Thoracic aorta (tissue), 2 donors: ENCODE measurements at regions not wholly inside any gene's neighbourhood (a gene's known extent, or its start where the extent isn't known, plus 50 kb on each side); places are given as distances from the start of the nearest gene placed in this dataset.

ENCODE experiments used
- ATAC-seq: fragments of 150-250 bp; one replicate; pipeline ENCODE4 v1.8.0; 2017; ENCODE audit warnings: low read depth; ENCODE audit not compliant: insufficient number of reproducible peaks, low FRiP score
- DNase-seq: peaks from one replicate; pipeline ENCODE4 v3.0.0-alpha.2; 2020; ENCODE audit warnings: low spot score
- H3K27ac ChIP-seq, 2 donors: fragments of 200-600 bp; sonication (generic); 1 replicate in 1 of 2; 2 replicates in 1 of 2; pipeline ENCODE4 v1.5.1; 2016; ENCODE audit warnings: mild to moderate bottlenecking in 2 of 2, moderate library complexity in 2 of 2
- H3K27me3 ChIP-seq: fragments of 200-600 bp; sonication (generic); replicated peaks from 2 replicates; pipeline ENCODE4 v1.6.0; 2016; ENCODE audit warnings: mild to moderate bottlenecking; ENCODE audit not compliant: insufficient read depth
- H3K36me3 ChIP-seq: fragments of 200-600 bp; sonication (generic); one replicate; pipeline ENCODE4 v1.5.1; 2016
- H3K4me1 ChIP-seq, 2 donors: fragments of 200-600 bp; sonication (generic); 1 replicate in 1 of 2; 2 replicates in 1 of 2; pipeline versions ENCODE4 v1.5.1 to v1.6.0; 2016; ENCODE audit warnings: low read depth in 2 of 2, mild to moderate bottlenecking in 1 of 2; ENCODE audit not compliant: control insufficient read depth in 1 of 2
- H3K4me3 ChIP-seq: fragments of 200-600 bp; sonication (generic); 2 replicates; pipeline ENCODE4 v1.5.1; 2016; ENCODE audit warnings: mild to moderate bottlenecking
- H3K9me3 ChIP-seq: fragments of 200-600 bp; sonication (generic); 2 replicates; pipeline ENCODE4 v1.5.1; 2016
- TF ChIP-seq, protein P1 (sequence below): fragments of 200-600 bp; sonication (generic); IDR thresholded peaks from one replicate; pipeline ENCODE4 v1.5.1; 2019; ENCODE audit warnings: antibody characterized with exemption

DNA sequence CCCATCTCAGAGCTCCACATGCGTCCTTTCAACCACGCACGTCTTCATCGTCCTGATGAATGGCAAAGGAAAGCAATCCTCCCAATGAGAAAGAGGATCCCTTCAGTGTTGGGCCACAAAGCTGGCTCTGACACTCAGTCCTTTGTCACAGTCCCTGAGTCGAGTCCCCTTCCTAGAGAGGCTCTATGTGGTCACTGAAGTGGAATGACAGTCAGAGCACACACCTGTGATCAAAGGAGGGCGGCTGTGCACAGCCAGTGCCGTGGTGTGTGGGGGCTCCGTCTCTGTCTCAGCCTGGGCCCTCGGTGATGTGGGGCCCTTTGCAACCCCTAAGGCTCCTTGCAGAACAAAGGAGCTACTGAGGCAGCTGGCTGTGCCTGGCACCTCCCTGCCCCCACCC, 157.3 kb upstream of the APCDD1 start:
- H3K27ac ChIP-seq, result no peak overlapping the region
- H3K27me3 ChIP-seq, result no peaks in the 10 kb centered on the region
- no peak for DNase-seq
- ATAC-seq, result no peak
- H3K36me3 ChIP-seq, result no peaks in the 10 kb centered on the region
- TF ChIP-seq, protein P1, sequence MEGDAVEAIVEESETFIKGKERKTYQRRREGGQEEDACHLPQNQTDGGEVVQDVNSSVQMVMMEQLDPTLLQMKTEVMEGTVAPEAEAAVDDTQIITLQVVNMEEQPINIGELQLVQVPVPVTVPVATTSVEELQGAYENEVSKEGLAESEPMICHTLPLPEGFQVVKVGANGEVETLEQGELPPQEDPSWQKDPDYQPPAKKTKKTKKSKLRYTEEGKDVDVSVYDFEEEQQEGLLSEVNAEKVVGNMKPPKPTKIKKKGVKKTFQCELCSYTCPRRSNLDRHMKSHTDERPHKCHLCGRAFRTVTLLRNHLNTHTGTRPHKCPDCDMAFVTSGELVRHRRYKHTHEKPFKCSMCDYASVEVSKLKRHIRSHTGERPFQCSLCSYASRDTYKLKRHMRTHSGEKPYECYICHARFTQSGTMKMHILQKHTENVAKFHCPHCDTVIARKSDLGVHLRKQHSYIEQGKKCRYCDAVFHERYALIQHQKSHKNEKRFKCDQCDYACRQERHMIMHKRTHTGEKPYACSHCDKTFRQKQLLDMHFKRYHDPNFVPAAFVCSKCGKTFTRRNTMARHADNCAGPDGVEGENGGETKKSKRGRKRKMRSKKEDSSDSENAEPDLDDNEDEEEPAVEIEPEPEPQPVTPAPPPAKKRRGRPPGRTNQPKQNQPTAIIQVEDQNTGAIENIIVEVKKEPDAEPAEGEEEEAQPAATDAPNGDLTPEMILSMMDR, result no peak
- H3K9me3 ChIP-seq, result no peaks in the 10 kb centered on the region
- no peak overlapping the region for H3K4me3 ChIP-seq
- H3K4me1 ChIP-seq, result no peaks in the 10 kb centered on the region

DNA sequence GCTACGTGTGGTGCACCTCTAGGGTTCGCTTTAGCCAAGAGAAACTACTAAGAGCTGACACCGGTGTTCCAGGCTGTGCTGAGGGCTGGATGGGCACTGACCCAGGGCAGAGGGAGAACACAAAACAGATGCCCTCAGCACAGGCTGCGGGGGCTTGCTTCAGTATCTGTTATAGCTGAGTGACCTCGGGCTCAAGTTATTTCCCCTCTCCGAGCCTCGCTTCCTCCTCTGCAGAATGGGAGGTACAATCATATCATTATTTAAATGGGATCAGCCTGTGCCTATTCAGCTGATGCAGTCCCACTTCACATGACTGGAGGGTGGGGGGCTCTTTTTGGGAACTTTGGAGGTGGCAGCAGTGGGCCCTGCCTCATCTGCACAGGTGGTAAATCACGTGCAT, 156.1 kb upstream of the APCDD1 start:
- Histone ChIP-seq H3K4me3 (no peak overlapping the region), H3K9me3 (no peaks in the 10 kb centered on the region), H3K4me1 (no peaks in the 10 kb centered on the region), H3K36me3 (no peaks in the 10 kb centered on the region), H3K27me3 (no peaks in the 10 kb centered on the region), H3K27ac (no peak overlapping the region)
- TF ChIP-seq, protein P1, result no peak
- no peak for DNase-seq
- ATAC-seq, result no peak

DNA sequence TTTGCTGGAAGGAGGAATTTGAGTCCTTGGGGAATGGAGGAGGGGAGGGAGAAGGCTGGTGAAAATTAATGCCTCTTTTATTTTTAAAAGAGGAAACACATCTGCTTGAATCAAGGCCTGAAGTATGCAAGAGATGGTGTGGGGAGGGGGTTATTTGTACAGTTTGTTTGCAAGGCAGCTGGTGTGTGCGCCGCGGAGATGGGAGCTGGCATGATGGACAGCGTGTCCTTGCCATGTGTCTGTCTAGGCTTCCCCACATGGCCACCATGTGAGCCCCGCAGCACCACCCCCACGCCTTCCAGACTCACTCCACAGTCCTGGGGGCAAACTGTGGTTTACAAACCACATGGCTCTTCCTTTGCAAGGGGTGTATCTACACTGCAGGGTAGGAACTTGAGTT, 154.8 kb upstream of the APCDD1 start:
- Histone ChIP-seq H3K9me3 (no peaks in the 10 kb centered on the region), H3K36me3 (no peaks in the 10 kb centered on the region), H3K27me3 (no peaks in the 10 kb centered on the region), H3K4me1 (no peaks in the 10 kb centered on the region), H3K4me3 (no peak overlapping the region), H3K27ac (no peak overlapping the region)
- TF ChIP-seq, protein P1, result no peak
- no peak for DNase-seq
- no peak for ATAC-seq

DNA sequence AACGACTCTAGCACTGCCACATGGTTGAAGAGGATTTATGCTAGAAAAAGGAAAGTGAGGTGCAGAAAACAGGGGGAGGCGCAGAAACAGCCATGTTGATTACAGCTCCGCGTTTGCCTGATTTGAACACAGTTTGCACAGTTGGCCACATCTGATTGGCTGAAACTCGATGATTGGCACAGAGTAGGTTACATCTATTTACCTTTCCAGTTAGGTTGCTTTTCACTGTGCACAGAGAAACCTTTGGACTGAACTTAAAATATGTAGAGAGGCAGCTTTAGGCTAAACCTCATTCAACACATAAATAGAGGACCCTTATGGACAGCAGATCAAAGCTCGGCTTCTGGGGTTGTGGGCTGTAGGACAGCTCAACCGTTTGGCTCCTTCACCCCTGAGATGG, 153.7 kb upstream of the APCDD1 start:
- no peak for ATAC-seq
- H3K36me3 ChIP-seq, result no peaks in the 10 kb centered on the region
- H3K27me3 ChIP-seq, result no peaks in the 10 kb centered on the region
- no peaks in the 10 kb centered on the region for H3K4me1 ChIP-seq
- DNase-seq, result no peak
- H3K27ac ChIP-seq, result no peak overlapping the region
- H3K4me3 ChIP-seq, result no peak overlapping the region
- no peaks in the 10 kb centered on the region for H3K9me3 ChIP-seq
- TF ChIP-seq, protein P1, result no peak

DNA sequence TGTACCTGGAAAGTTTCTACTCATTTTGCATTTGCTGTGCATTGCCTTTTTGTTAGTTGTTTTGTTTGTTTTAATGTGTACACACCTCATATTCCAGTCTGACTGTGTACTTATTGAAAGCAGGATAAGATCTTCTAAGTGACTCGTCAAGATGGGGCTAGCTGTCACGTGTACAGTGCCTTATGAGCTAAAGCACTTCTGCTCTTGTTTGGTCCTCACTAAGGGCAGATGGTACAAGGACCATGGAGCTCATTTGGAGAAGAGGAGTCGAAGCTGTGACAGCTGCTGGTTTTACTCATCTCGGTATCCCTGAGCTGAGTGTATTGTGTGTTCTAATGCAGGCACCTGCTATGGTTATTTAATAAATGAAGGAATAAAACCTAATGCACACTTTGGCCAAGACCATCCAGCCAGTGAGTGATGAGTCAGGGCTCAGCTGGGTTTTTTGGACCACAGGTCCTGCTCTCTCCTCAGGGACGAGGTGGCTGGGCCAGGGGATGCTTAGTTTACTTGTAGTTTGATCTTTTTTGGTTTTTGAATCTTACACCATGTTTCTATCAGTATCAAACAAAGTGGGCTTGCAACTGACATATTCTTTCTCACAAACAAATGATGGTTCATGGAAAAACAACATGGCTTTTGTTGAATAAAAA, 152.5 kb upstream of the APCDD1 start:
- Histone ChIP-seq H3K27ac (no peak overlapping the region), H3K36me3 (no peaks in the 10 kb centered on the region), H3K9me3 (no peaks in the 10 kb centered on the region), H3K4me3 (no peak overlapping the region), H3K27me3 (no peaks in the 10 kb centered on the region), H3K4me1 (no peaks in the 10 kb centered on the region)
- DNase-seq (no peak), ATAC-seq (no peak)
- TF ChIP-seq, protein P1, result no peak
